ENCODE measurements at regions not wholly inside any gene's neighbourhood (a gene's known extent, or its start where the extent isn't known, plus 50 kb on each side); places are given as distances from the start of the nearest gene placed in this dataset.
A peak's percentile ranks its signal among the peaks of the same experiment; 100 is the strongest.

- Histone ChIP-seq H3K4me3 (ENCODE audit: low read depth, low read length) (no peak overlapping the region), H3K27me3 (ENCODE audit: control insufficient read depth, insufficient read depth, low read length) (no peaks in the 10 kb centered on the region), H3K36me3 (ENCODE audit: control insufficient read depth, insufficient read depth, low read length) (no peaks in the 10 kb centered on the region)
- TF ChIP-seq CTCF (IDR thresholded peaks at IDR 0.05; ENCODE audit: insufficient read depth, low read depth, low read length): no peak
- DNase-seq (ENCODE audit: low read depth): no peak
- ChIA-PET CTCF (no interaction called here), POLR2A (no interaction called here)
Observed at GRCh38 chr2:220785178-220785577, 786.9 kb downstream of the EPHA4 start.

GRCh38 chr2:220786216-220786615 is 785.9 kb downstream of the EPHA4 start:
- Histone ChIP-seq H3K36me3 (ENCODE audit: control insufficient read depth, insufficient read depth, low read length) (no peaks in the 10 kb centered on the region), H3K4me3 (ENCODE audit: low read depth, low read length) (no peak overlapping the region), H3K27me3 (ENCODE audit: control insufficient read depth, insufficient read depth, low read length) (no peaks in the 10 kb centered on the region)
- no peak for DNase-seq (ENCODE audit: low read depth)
- POLR2A ChIA-PET: no interaction called here
- CTCF ChIA-PET: no interaction called here
- no peak for TF ChIP-seq CTCF (IDR thresholded peaks at IDR 0.05; ENCODE audit: insufficient read depth, low read depth, low read length)

- Histone ChIP-seq H3K4me3 (ENCODE audit: low read depth, low read length) (no peak overlapping the region), H3K36me3 (ENCODE audit: control insufficient read depth, insufficient read depth, low read length) (no peaks in the 10 kb centered on the region), H3K27me3 (ENCODE audit: control insufficient read depth, insufficient read depth, low read length) (no peaks in the 10 kb centered on the region)
- DNase-seq (ENCODE audit: low read depth): no peak
- CTCF ChIA-PET: no interaction called here
- POLR2A ChIA-PET: no interaction called here
- TF ChIP-seq CTCF (IDR thresholded peaks at IDR 0.05; ENCODE audit: insufficient read depth, low read depth, low read length): no peak
Observed at GRCh38 chr2:220787251-220787650, 784.9 kb downstream of the EPHA4 start.

- Histone ChIP-seq H3K4me3 (ENCODE audit: low read depth, low read length) (no peak overlapping the region), H3K27me3 (ENCODE audit: control insufficient read depth, insufficient read depth, low read length) (no peaks in the 10 kb centered on the region), H3K36me3 (ENCODE audit: control insufficient read depth, insufficient read depth, low read length) (no peaks in the 10 kb centered on the region)
- CTCF ChIA-PET: no interaction called here
- peak; percentile 54 for DNase-seq (ENCODE audit: low read depth)
- TF ChIP-seq CTCF (IDR thresholded peaks at IDR 0.05; ENCODE audit: insufficient read depth, low read depth, low read length): no peak
- POLR2A ChIA-PET: no interaction called here
Observed at GRCh38 chr2:220789961-220790360, 782.1 kb downstream of the EPHA4 start.

- TF ChIP-seq CTCF (IDR thresholded peaks at IDR 0.05; ENCODE audit: insufficient read depth, low read depth, low read length): no peak
- H3K36me3 ChIP-seq (ENCODE audit: control insufficient read depth, insufficient read depth, low read length): no peaks in the 10 kb centered on the region
- no peak overlapping the region for H3K4me3 ChIP-seq (ENCODE audit: low read depth, low read length)
- no peak for DNase-seq (ENCODE audit: low read depth)
- no peaks in the 10 kb centered on the region for H3K27me3 ChIP-seq (ENCODE audit: control insufficient read depth, insufficient read depth, low read length)
- ChIA-PET CTCF (no interaction called here), POLR2A (no interaction called here)
Observed at GRCh38 chr2:220795705-220796104, 776.4 kb downstream of the EPHA4 start.
